GM12872 (cell line): ENCODE measurements at regions not wholly inside any gene's neighbourhood (a gene's known extent, or its start where the extent isn't known, plus 50 kb on each side); places are given as distances from the start of the nearest gene placed in this dataset.
A peak's percentile ranks its signal among the peaks of the same experiment; 100 is the strongest.

ENCODE experiments used
- TF ChIP-seq, protein P1 (sequence below): IDR thresholded peaks from 3 replicates; pipeline ENCODE4 v1.5.1; 2011; ENCODE audit warnings: low read depth, mild to moderate bottlenecking, low read length, moderate library complexity; ENCODE audit not compliant: insufficient read depth

DNA sequence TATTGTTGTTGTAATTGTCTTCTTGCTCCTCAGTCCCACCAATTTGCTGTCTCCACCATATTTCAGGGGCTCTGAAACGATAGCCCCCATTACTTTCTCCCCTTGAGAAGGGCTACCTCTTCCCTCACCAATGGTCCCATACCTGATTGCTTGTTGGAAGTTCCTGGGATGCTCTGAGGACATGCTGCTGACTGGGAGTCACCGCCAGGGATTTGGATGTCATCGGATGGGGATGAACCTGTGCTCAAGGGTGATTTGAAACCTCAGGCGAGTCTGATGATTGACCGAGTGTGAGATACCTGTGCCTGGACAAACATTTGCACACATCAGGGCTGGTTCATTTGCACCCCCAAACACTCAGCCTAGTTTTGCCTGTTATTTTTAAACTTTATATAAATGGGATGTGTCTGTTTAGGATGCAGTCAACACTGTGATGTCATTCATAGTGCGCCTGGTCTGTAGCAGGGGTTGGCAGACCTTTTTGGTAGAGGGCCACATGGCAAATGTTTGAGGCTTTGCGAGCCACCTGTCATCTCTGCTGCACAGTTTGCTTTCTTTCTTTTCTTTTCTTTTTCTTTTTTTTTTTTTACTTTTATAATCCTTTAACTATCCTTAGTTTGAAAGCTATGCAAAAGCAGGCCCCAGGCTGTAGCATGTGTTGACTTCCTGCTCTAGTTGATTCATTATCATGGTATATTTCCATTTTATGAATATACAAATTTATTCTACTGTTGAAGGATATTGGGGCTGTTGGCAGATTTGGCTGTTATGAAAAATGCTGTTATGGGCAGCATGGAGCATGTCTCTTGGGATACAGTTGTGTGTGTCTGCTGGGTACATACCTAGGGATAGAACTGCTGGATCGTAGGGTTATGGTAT is 118.5 kb upstream of the PHACTR3 start:
- TF ChIP-seq, protein P1, sequence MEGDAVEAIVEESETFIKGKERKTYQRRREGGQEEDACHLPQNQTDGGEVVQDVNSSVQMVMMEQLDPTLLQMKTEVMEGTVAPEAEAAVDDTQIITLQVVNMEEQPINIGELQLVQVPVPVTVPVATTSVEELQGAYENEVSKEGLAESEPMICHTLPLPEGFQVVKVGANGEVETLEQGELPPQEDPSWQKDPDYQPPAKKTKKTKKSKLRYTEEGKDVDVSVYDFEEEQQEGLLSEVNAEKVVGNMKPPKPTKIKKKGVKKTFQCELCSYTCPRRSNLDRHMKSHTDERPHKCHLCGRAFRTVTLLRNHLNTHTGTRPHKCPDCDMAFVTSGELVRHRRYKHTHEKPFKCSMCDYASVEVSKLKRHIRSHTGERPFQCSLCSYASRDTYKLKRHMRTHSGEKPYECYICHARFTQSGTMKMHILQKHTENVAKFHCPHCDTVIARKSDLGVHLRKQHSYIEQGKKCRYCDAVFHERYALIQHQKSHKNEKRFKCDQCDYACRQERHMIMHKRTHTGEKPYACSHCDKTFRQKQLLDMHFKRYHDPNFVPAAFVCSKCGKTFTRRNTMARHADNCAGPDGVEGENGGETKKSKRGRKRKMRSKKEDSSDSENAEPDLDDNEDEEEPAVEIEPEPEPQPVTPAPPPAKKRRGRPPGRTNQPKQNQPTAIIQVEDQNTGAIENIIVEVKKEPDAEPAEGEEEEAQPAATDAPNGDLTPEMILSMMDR, result no peak

DNA sequence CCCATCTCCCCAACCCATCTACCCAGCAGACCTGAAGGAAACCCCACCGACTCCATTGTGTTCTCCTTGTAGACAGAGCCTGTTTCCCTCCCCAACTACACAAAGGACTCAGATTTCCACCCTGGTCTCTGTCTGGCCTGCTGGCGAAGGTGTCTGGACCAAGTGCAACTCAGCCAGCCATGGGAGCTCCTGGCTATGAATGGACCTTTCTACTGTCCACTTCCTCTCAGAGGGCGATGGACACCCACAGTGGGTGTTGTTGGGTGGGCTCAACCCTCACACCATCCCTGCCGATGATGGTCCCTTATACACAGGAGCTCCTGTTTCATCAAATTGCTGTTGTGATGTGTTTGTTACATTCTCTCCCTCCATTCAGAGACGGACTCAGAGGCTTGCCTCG is 112.5 kb upstream of the PHACTR3 start:
- TF ChIP-seq, protein P1, result no peak

DNA sequence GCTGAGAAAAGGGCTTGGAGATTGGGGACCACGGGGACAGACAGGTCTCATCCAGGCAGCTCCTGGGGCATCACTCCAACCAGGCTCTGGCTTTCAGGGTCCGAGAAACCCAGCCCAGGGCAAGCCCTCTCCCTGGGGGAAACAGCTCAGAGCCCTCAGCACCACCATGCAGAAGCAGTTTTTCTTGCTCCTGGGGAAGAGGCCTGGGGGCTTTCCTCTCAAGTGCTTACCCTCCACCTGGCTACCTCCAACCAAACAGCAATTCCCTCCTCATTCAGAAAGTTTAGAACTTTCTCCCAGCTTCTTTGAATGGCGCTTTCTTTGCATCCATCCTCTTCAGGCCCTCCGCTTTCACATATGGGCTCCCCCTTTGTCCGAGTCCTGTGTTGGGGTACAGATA is 110.4 kb upstream of the PHACTR3 start:
- TF ChIP-seq, protein P1, result no peak

DNA sequence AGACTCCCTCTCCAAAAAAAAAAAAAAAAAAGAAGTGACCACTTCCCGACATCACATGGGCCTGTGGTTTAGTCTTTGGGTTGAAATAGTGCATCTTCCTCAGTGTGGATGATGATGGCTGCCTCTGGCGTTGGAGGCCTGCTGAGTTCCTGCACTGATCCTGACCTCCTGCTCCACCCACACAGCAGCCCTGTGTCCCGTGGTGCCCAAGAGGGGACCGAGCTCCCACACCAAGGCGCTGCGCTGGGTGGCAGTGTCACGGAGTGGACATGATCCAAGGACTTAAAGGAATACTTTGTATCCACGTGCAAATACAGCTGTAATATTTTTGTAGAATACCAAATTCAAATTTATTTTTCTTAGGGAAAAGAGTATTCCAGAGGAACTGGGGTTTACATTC is 109.2 kb upstream of the PHACTR3 start:
- TF ChIP-seq, protein P1, result no peak

DNA sequence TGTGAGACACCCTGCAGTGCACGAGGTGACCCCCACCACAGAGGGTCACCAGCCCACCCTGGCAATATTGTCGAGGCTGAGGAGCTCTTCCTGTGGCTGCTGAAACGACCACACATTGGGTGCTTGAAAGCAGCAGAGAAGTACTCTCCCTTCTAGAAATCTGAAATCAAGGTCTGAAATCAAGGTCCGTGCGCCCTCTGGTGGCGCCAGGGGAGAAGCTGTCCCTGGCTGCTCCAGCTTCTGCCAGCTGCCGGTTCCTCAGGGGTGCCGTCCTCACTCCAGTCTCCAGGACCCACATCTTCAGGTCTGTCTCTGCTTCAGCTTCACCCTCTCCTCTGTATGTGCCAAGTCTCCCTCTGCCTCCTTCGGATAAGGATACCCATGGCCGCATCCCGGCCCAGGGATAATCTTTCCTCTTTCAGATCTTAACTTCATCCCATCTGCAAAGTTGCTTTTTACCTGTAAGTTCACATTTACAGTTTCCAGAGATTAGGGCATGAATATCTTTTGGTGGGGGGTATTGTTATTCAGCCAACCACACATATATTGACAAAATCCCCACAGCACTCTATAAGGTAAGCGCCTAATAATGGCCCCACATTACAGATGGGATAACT is 108.3 kb upstream of the PHACTR3 start:
- TF ChIP-seq, protein P1, result peak; percentile 95

DNA sequence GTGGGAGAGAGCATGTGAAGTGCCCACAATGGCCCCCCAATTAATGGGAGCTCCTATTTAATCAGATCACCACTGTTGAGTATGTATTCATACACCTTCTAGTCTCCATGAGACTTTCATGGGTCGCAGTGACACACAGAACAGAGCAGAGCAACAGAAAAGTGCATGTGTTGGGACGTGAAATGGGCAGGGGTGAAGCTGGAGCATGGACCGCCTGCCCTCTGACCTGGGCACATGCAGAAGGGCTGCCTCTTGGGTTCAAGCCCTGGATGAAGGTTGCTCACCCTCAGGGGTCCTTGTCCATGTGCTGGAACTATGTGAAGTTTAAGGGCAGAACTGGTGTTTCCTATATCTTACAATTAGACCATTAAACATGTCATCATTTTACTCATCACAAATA is 106.0 kb upstream of the PHACTR3 start:
- TF ChIP-seq, protein P1, result no peak

DNA sequence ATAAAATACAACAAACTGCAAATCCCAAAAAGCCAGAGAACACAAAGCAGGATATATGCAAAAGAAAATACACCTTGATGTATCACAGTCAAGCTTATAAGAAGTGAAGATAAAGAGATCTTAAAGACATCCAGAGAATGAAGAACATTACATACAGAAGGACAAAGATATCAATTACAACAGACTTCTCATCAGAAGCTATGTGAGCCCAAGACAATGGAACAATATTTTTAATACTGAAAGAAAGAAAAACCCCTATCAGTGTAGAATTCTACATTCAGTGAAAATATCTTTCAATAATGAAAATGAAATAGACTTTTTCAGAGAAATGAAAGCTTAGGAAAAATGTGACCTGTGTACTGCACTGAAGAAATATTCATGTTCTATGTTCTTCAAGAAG is 104.5 kb upstream of the PHACTR3 start:
- TF ChIP-seq, protein P1, result no peak
